ENCODE measurements at regions not wholly inside any gene's neighbourhood (a gene's known extent, or its start where the extent isn't known, plus 50 kb on each side); places are given as distances from the start of the nearest gene placed in this dataset.

DNA sequence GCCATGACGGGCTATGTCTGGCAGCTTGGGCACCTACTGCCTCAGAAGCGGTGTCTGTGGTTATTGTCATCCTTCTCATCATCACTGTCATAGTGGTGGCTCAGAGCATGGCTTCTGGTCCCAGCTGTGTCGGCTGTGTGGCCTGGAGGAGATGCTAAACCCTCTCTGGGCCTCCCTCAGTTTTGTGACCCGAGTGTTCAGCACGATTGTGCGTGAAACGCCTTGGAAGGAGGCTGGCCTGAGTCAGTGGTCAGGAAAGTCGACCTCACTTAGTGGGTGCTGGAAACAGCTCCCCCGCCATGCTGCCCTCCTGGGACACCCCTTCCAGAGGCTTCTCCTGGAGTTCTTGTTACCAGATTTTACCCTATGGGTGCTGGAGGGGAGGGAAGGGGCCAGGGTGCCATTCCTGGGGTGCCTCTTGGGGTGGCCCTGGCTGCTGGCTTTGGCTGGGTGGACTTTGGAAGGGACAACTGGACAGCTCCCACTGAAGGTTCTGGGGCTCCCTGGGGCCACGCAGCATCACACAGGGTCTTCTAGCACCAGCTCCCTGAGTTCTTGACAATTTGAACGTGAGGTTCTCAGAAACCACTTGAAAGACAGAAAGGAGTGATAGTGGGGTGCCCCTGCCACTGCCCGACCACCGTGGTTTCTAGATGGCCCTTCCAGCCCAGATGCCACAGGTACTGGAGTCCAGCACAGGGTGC, 226.5 kb upstream of the GSE1 start:
- CTCF ChIA-PET, result no interaction called here

GRCh38 chr16:85387171-85387507, 226.0 kb upstream of the GSE1 start:
- Histone ChIP-seq H3K9me3 (ENCODE audit: insufficient read depth, low read depth) (no peaks in the 10 kb centered on the region), H3K27me3 (ENCODE audit: insufficient read depth, low read depth) (no peaks in the 10 kb centered on the region), H3K36me3 (ENCODE audit: low read depth) (no peaks in the 10 kb centered on the region), H3K9me2 (ENCODE audit: insufficient read depth) (no peaks in the 10 kb centered on the region), H2AFZ (no peak overlapping the region), H3K4me2 (no peak overlapping the region), H3F3A (ENCODE audit: insufficient read depth, low read depth) (peaks cover 28% of the 10 kb centered on the region; the same call in 1 of the 2 replicates), H3K4me1 (replicated peaks; ENCODE audit: insufficient read depth) (peaks cover 21% of the 10 kb centered on the region), H3K27ac (no peak overlapping the region), H3K4me3 (no peak overlapping the region), H3K79me2 (ENCODE audit: low read depth) (no peaks in the 10 kb centered on the region), H4K20me1 (ENCODE audit: insufficient read depth) (no peaks in the 10 kb centered on the region; the same call in 1 of the 2 replicates)
- BruUV-seq (replicated peaks), result no TSS peak
- intact Hi-C loops (cut with micrococcal nuclease; ENCODE audit: unreplicated experiment), result no loop called here
- TF ChIP-seq, protein P1, sequence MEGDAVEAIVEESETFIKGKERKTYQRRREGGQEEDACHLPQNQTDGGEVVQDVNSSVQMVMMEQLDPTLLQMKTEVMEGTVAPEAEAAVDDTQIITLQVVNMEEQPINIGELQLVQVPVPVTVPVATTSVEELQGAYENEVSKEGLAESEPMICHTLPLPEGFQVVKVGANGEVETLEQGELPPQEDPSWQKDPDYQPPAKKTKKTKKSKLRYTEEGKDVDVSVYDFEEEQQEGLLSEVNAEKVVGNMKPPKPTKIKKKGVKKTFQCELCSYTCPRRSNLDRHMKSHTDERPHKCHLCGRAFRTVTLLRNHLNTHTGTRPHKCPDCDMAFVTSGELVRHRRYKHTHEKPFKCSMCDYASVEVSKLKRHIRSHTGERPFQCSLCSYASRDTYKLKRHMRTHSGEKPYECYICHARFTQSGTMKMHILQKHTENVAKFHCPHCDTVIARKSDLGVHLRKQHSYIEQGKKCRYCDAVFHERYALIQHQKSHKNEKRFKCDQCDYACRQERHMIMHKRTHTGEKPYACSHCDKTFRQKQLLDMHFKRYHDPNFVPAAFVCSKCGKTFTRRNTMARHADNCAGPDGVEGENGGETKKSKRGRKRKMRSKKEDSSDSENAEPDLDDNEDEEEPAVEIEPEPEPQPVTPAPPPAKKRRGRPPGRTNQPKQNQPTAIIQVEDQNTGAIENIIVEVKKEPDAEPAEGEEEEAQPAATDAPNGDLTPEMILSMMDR (conservative IDR thresholded peaks at IDR 0.05), result no peak
- no peak for TF ChIP-seq EZH2 (IDR thresholded peaks at IDR 0.05; ENCODE audit: low read depth)
- CTCF ChIA-PET, result no interaction called here
- DNase-seq, result no peak
- POLR2A ChIA-PET (ENCODE audit: unreplicated experiment), result no interaction called here

More for the DNA sequence above, 226.5 kb upstream of the GSE1 start:
- TF ChIP-seq, protein P1 (conservative IDR thresholded peaks at IDR 0.05), result no peak
- no peak for TF ChIP-seq EZH2 (IDR thresholded peaks at IDR 0.05; ENCODE audit: low read depth)
- DNase-seq, result no peak
- Histone ChIP-seq H3K27ac (no peak overlapping the region), H3K4me1 (replicated peaks; ENCODE audit: insufficient read depth) (peaks cover 21% of the 10 kb centered on the region), H3K9me3 (ENCODE audit: insufficient read depth, low read depth) (no peaks in the 10 kb centered on the region), H3K36me3 (ENCODE audit: low read depth) (no peaks in the 10 kb centered on the region), H3K9me2 (ENCODE audit: insufficient read depth) (no peaks in the 10 kb centered on the region), H3F3A (ENCODE audit: insufficient read depth, low read depth) (peaks cover 28% of the 10 kb centered on the region; the same call in 1 of the 2 replicates), H4K20me1 (ENCODE audit: insufficient read depth) (no peaks in the 10 kb centered on the region; the same call in 1 of the 2 replicates), H3K27me3 (ENCODE audit: insufficient read depth, low read depth) (no peaks in the 10 kb centered on the region), H3K4me3 (no peak overlapping the region), H3K79me2 (ENCODE audit: low read depth) (no peaks in the 10 kb centered on the region), H2AFZ (no peak overlapping the region), H3K4me2 (no peak overlapping the region)
- intact Hi-C loops (cut with micrococcal nuclease; ENCODE audit: unreplicated experiment), result no loop called here
- no TSS peak for BruUV-seq (replicated peaks)
- POLR2A ChIA-PET (ENCODE audit: unreplicated experiment), result no interaction called here

- H3K27ac ChIP-seq, result no peak overlapping the region
- intact Hi-C loops (cut with micrococcal nuclease; ENCODE audit: unreplicated experiment), result no loop called here
- peaks cover 26% of the 10 kb centered on the region; the same call in 1 of the 2 replicates for H3F3A ChIP-seq (ENCODE audit: insufficient read depth, low read depth)
- no TSS peak for BruUV-seq (replicated peaks)
- H3K36me3 ChIP-seq (ENCODE audit: low read depth), result no peaks in the 10 kb centered on the region
- no peak overlapping the region for H2AFZ ChIP-seq
- H4K20me1 ChIP-seq (ENCODE audit: insufficient read depth), result no peaks in the 10 kb centered on the region; the same call in 1 of the 2 replicates
- H3K4me1 ChIP-seq (replicated peaks; ENCODE audit: insufficient read depth), result peaks cover 21% of the 10 kb centered on the region
- no peak overlapping the region for H3K4me3 ChIP-seq
- no peaks in the 10 kb centered on the region for H3K27me3 ChIP-seq (ENCODE audit: insufficient read depth, low read depth)
- POLR2A ChIA-PET (ENCODE audit: unreplicated experiment), result no interaction called here
- CTCF ChIA-PET, result no interaction called here
- H3K79me2 ChIP-seq (ENCODE audit: low read depth), result no peaks in the 10 kb centered on the region
- no peak overlapping the region for H3K4me2 ChIP-seq
- no peak for DNase-seq
- H3K9me3 ChIP-seq (ENCODE audit: insufficient read depth, low read depth), result no peaks in the 10 kb centered on the region
- H3K9me2 ChIP-seq (ENCODE audit: insufficient read depth), result no peaks in the 10 kb centered on the region
- TF ChIP-seq, protein P1 (conservative IDR thresholded peaks at IDR 0.05), result no peak
- TF ChIP-seq EZH2 (IDR thresholded peaks at IDR 0.05; ENCODE audit: low read depth), result no peak
These were observed 225.3 kb upstream of the GSE1 start for GRCh38 chr16:85387731-85388295.

Measured in PC-9 (cell line).